B cell (primary cell): ENCODE measurements at regions not wholly inside any gene's neighbourhood (a gene's known extent, or its start where the extent isn't known, plus 50 kb on each side); places are given as distances from the start of the nearest gene placed in this dataset.

ENCODE experiments used
- ATAC-seq: fragments of 200-7000 bp; cut with Tn5 transposase; one replicate; pipeline ENCODE4 v1.10.0; 2021; ENCODE audit warnings: low read depth, mild to moderate bottlenecking, moderate number of reproducible peaks, moderate library complexity
- CTCF ChIA-PET: fragments of 350-600 bp; sonication (Branson Sonifier 250); formaldehyde crosslinking; loops from one replicate; lab custom pipeline; 2021; ENCODE audit warnings: antibody characterized with exemption, inconsistent platforms; lab: Charles Lee
- POLR2A ChIA-PET: fragments of 350-600 bp; sonication (Branson Sonifier 250); formaldehyde crosslinking; loops from one replicate; lab custom pipeline; 2021; ENCODE audit warnings: antibody characterized with exemption; lab: Charles Lee
- DNase-seq: peaks from one replicate; pipeline ENCODE4 v3.0.0; 2013
- H2AFZ ChIP-seq: 2 replicates; pipeline ENCODE4 v1.6.1; 2012; ENCODE audit warnings: mild to moderate bottlenecking, low read depth, low read length; ENCODE audit not compliant: insufficient read depth, poor library complexity, severe bottlenecking
- H3K27ac ChIP-seq, 2 donors: 1 replicate in 1 of 2; 2 replicates in 1 of 2; pipeline ENCODE4 v1.5.1; 2012 to 2013; ENCODE audit warnings: low read length in 2 of 2, mild to moderate bottlenecking in 2 of 2, moderate library complexity in 1 of 2
- H3K27me3 ChIP-seq, 4 experiments: fragments of 200-600 bp in 1 of 4; sonication (generic) in 1 of 4; replicated peaks in 1 of 4; 1 replicate in 2 of 4; 2 replicates in 2 of 4; pipeline versions ENCODE4 v1.6.1 to v1.7.0; 2013 to 2016; ENCODE audit warnings: low read length in 3 of 4, mild to moderate bottlenecking in 2 of 4, mixed read lengths in 1 of 4, moderate library complexity in 1 of 4; ENCODE audit not compliant: insufficient read depth in 4 of 4, control insufficient read depth in 3 of 4; ENCODE audit errors: control extremely low read depth in 1 of 4
- H3K36me3 ChIP-seq, 2 experiments: replicated peaks in 1 of 2; 1 replicate in 1 of 2; 2 replicates in 1 of 2; pipeline versions ENCODE4 v1.6.1 to v1.7.1; 2013; ENCODE audit warnings: low read length in 1 of 2; ENCODE audit not compliant: insufficient read depth in 2 of 2, control insufficient read depth in 1 of 2; ENCODE audit errors: control extremely low read depth in 1 of 2, extremely low read depth in 1 of 2
- H3K4me1 ChIP-seq, 2 donors: fragments of 200-600 bp in 1 of 2; sonication (generic) in 1 of 2; 1 replicate in 1 of 2; 2 replicates in 1 of 2; pipeline versions ENCODE4 v1.5.1 to v1.6.1; 2013 to 2017; ENCODE audit warnings: low read length in 2 of 2; ENCODE audit not compliant: control insufficient read depth in 2 of 2, insufficient read depth in 2 of 2
- H3K4me2 ChIP-seq: replicated peaks from 2 replicates; pipeline ENCODE3; 2012; ENCODE audit warnings: mild to moderate bottlenecking, low read depth, low read length; ENCODE audit not compliant: poor library complexity, severe bottlenecking
- H3K4me3 ChIP-seq, 5 experiments: fragments of 200-600 bp in 1 of 5; sonication (generic) in 1 of 5; 1 replicate in 3 of 5; 2 replicates in 2 of 5; pipeline versions ENCODE4 v1.5.1 to v1.7.0; 2011 to 2016; ENCODE audit warnings: low read length in 4 of 5, mild to moderate bottlenecking in 4 of 5, low read depth in 2 of 5, control low read depth in 1 of 5, moderate library complexity in 1 of 5; ENCODE audit not compliant: insufficient read depth in 1 of 5; ENCODE audit errors: control extremely low read depth in 1 of 5, extremely low read depth in 1 of 5
- H3K79me2 ChIP-seq: fragments of 200-600 bp; sonication (generic); one replicate; pipeline ENCODE4 v1.6.0; 2016; ENCODE audit warnings: low read length; ENCODE audit not compliant: control insufficient read depth, insufficient read depth
- H3K9ac ChIP-seq: fragments of 200-600 bp; sonication (generic); 2 replicates; pipeline ENCODE4 v1.6.1; 2017; ENCODE audit warnings: mild to moderate bottlenecking, low read length, moderate library complexity
- H3K9me3 ChIP-seq, 3 donors: one replicate each; pipeline versions ENCODE4 v1.6.1 to v1.7.1; 2013; ENCODE audit warnings: low read length in 2 of 3; ENCODE audit not compliant: control insufficient read depth in 2 of 3, insufficient read depth in 1 of 3; ENCODE audit errors: control extremely low read depth in 1 of 3
- H4K20me1 ChIP-seq: 2 replicates; pipeline ENCODE4 v1.6.0; 2012; ENCODE audit warnings: mild to moderate bottlenecking, low read length; ENCODE audit not compliant: insufficient read depth, control insufficient read depth, poor library complexity, severe bottlenecking
- H3K27ac Mint-ChIP-seq: one replicate; pipeline ENCODE4 v1.8.0; 2021; ENCODE audit warnings: mixed read lengths
- H3K27me3 Mint-ChIP-seq: one replicate; pipeline ENCODE4 v1.8.0; 2021; ENCODE audit warnings: mixed read lengths
- H3K4me1 Mint-ChIP-seq: one replicate; pipeline ENCODE4 v1.8.0; 2021; ENCODE audit warnings: mixed read lengths
- H3K4me3 Mint-ChIP-seq: one replicate; pipeline ENCODE4 v1.8.0; 2021; ENCODE audit warnings: mixed read lengths
- H3K9me3 Mint-ChIP-seq: one replicate; pipeline ENCODE4 v1.8.0; 2022; ENCODE audit warnings: mixed read lengths; ENCODE audit not compliant: insufficient read depth
- EZH2 ChIP-seq: IDR thresholded peaks from 2 replicates; pipeline ENCODE4 v1.6.1; 2012; ENCODE audit warnings: borderline replicate concordance, low read depth, mild to moderate bottlenecking, moderate library complexity, low read length; ENCODE audit not compliant: insufficient read depth, poor library complexity, severe bottlenecking
- WGBS: methylation state at CpG from one replicate; pipeline ENCODE4 v1.1.5; 2013; ENCODE audit warnings: missing lambda C conversion rate; ENCODE audit not compliant: insufficient coverage; 5-methylcytosine and 5-hydroxymethylcytosine counted together
- intact Hi-C: fragments of 100-400 bp; cut with micrococcal nuclease; formaldehyde crosslinking; loops from one replicate; pipeline ENCODE4 v1.10.0; 2022
- TF ChIP-seq, protein P1 (sequence below): fragments of 200-600 bp; IDR thresholded peaks from one replicate; pipeline ENCODE4 v1.8.0; 2022; ENCODE audit warnings: antibody characterized with exemption, mild to moderate bottlenecking

GRCh38 chr5:149441986-149442385 lies 62.9 kb upstream of the IL17B start:
- 87% methylated on average over 12 of the region's 15 CpGs for WGBS
- Mint-ChIP-seq H3K9me3 (no peaks in the 10 kb centered on the region), H3K4me3 (no peak overlapping the region), H3K27me3 (peaks cover 17% of the 10 kb centered on the region), H3K27ac (no peak overlapping the region), H3K4me1 (no peaks in the 10 kb centered on the region)
- intact Hi-C loops, result no loop called here
- Histone ChIP-seq H4K20me1 (no peaks in the 10 kb centered on the region), H3K27ac (no peak overlapping the region), H3K9me3 (peaks cover 0 to 6% (median 0%) of the 10 kb centered on the region in 3 donors), H3K36me3 (no peaks in the 10 kb centered on the region), H3K9ac (no peak overlapping the region), H3K4me1 (no peaks in the 10 kb centered on the region), H3K4me3 (no peak overlapping the region), H3K4me2 (no peak overlapping the region), H2AFZ (peak overlapping the region; percentile 28), H3K79me2 (no peaks in the 10 kb centered on the region), H3K27me3 (peaks cover 0 to 8% (median 0%) of the 10 kb centered on the region in 4 experiments)
- ChIA-PET CTCF (interaction anchor here (0.6 to 3.7 kb wide), 7 partner anchors 12 to 177 kb away, joined by 3 to 17 read pairs (median 8); partner anchors contain the start of gene CSNK1A1), POLR2A (no interaction called here)
- TF ChIP-seq, protein P1, sequence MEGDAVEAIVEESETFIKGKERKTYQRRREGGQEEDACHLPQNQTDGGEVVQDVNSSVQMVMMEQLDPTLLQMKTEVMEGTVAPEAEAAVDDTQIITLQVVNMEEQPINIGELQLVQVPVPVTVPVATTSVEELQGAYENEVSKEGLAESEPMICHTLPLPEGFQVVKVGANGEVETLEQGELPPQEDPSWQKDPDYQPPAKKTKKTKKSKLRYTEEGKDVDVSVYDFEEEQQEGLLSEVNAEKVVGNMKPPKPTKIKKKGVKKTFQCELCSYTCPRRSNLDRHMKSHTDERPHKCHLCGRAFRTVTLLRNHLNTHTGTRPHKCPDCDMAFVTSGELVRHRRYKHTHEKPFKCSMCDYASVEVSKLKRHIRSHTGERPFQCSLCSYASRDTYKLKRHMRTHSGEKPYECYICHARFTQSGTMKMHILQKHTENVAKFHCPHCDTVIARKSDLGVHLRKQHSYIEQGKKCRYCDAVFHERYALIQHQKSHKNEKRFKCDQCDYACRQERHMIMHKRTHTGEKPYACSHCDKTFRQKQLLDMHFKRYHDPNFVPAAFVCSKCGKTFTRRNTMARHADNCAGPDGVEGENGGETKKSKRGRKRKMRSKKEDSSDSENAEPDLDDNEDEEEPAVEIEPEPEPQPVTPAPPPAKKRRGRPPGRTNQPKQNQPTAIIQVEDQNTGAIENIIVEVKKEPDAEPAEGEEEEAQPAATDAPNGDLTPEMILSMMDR, result no peak
- TF ChIP-seq EZH2, result no peak
- ATAC-seq (no peak), DNase-seq (no peak)

- H3K4me1 Mint-ChIP-seq, result no peaks in the 10 kb centered on the region
- Histone ChIP-seq H3K4me2 (no peak overlapping the region), H3K4me1 (no peaks in the 10 kb centered on the region), H4K20me1 (no peaks in the 10 kb centered on the region), H3K4me3 (no peak overlapping the region), H3K27me3 (peaks cover 0 to 8% (median 0%) of the 10 kb centered on the region in 4 experiments), H3K9ac (no peak overlapping the region), H3K36me3 (no peaks in the 10 kb centered on the region), H3K27ac (no peak overlapping the region), H3K79me2 (no peaks in the 10 kb centered on the region), H2AFZ (no peak overlapping the region), H3K9me3 (peaks cover 0 to 6% (median 0%) of the 10 kb centered on the region in 3 donors)
- peaks cover 21% of the 10 kb centered on the region for H3K27me3 Mint-ChIP-seq
- TF ChIP-seq EZH2, result no peak
- TF ChIP-seq, protein P1, result no peak
- CTCF ChIA-PET, result interaction anchor here (0.6 to 3.7 kb wide), 6 partner anchors 111 to 195 kb away, joined by 3 to 17 read pairs (median 8); partner anchors contain the start of gene CSNK1A1
- no peak overlapping the region for H3K27ac Mint-ChIP-seq
- intact Hi-C loops, result no loop called here
- WGBS, result 90% methylated on average over 13 of the region's 14 CpGs
- no peak for ATAC-seq
- H3K4me3 Mint-ChIP-seq, result no peak overlapping the region
- no peaks in the 10 kb centered on the region for H3K9me3 Mint-ChIP-seq
- DNase-seq, result no peak
- POLR2A ChIA-PET, result no interaction called here
Measured at GRCh38 chr5:149441194-149441753, 62.2 kb upstream of the IL17B start.
